Gastrocnemius medialis (tissue), 4 donors: ENCODE measurements at regions not wholly inside any gene's neighbourhood (a gene's known extent, or its start where the extent isn't known, plus 50 kb on each side); places are given as distances from the start of the nearest gene placed in this dataset.
"Not testable (repeated sequence)": the region's sequence is repeated elsewhere in the genome, so short reads cannot be mapped to it uniquely, and the experiment has no call there.

Experiments used
- ATAC-seq, 2 donors: fragments of 150-250 bp; one replicate each; pipeline ENCODE4 v1.9.1; 2016
- DNase-seq, 2 donors: peaks; one replicate each; pipeline ENCODE4 v3.0.0-alpha.2; 2019
- H3K27ac ChIP-seq, 4 donors: fragments of 200-600 bp; sonication (generic); 1 replicate in 1 of 4; 2 replicates in 3 of 4; pipeline ENCODE4 v1.5.1; 2016 to 2018; ENCODE audit warnings: mild to moderate bottlenecking in 2 of 4, moderate library complexity in 1 of 4
- H3K27me3 ChIP-seq, 3 donors: fragments of 200-600 bp; sonication (generic) in 2 of 3; 1 replicate in 1 of 3; 2 replicates in 2 of 3; pipeline versions ENCODE4 v1.5.1 to v1.6.0; 2016 to 2019; ENCODE audit warnings: mild to moderate bottlenecking in 1 of 3, moderate library complexity in 1 of 3
- H3K36me3 ChIP-seq, 2 donors: fragments of 200-600 bp; sonication (generic) in 1 of 2; one replicate each; pipeline ENCODE4 v1.5.1; 2017 to 2018
- H3K4me1 ChIP-seq, 2 donors: fragments of 200-600 bp; sonication (generic) in 1 of 2; one replicate each; pipeline ENCODE4 v1.5.1; 2016 to 2017; ENCODE audit warnings: mild to moderate bottlenecking in 2 of 2
- H3K4me3 ChIP-seq, 4 donors: fragments of 200-600 bp; sonication (generic) in 3 of 4; 1 replicate in 1 of 4; 2 replicates in 3 of 4; pipeline ENCODE4 v1.5.1; 2016 to 2019; ENCODE audit warnings: mild to moderate bottlenecking in 2 of 4
- H3K9me3 ChIP-seq, 3 donors: fragments of 200-600 bp; sonication (generic) in 2 of 3; 1 replicate in 1 of 3; 2 replicates in 2 of 3; pipeline ENCODE4 v1.5.1; 2016 to 2019
- POLR2A ChIP-seq, 2 donors: fragments of 450-650 bp; IDR thresholded peaks; one replicate each; pipeline ENCODE4 v1.6.1; 2017; ENCODE audit warnings: antibody characterized with exemption in 2 of 2, mild to moderate bottlenecking in 2 of 2, moderate library complexity in 2 of 2
- in situ Hi-C, 4 donors: fragments of 200-750 bp; cut with MboI; loops; one replicate each; pipeline versions ENCODE4 v1.15.0 to v1.8.0; 2017; ENCODE audit warnings: low sequenced_read_pairs in 4 of 4
- intact Hi-C: fragments of 100-400 bp; cut with DNase I; formaldehyde crosslinking; loops from one replicate; pipeline ENCODE4 v1.15.1; 2023; ENCODE audit warnings: low total_unique reads
- TF ChIP-seq, protein P1 (sequence below), 5 experiments: fragments of 450-650 bp in 3 of 5; fragments of 200-600 bp in 2 of 5; sonication (generic) in 2 of 5; IDR thresholded peaks in 4 of 5; conservative IDR thresholded peaks in 1 of 5; 1 replicate in 4 of 5; 2 replicates in 1 of 5; pipeline ENCODE4 v1.5.1; 2016 to 2019; ENCODE audit warnings: antibody characterized with exemption in 5 of 5, mild to moderate bottlenecking in 3 of 5, moderate library complexity in 3 of 5

DNA sequence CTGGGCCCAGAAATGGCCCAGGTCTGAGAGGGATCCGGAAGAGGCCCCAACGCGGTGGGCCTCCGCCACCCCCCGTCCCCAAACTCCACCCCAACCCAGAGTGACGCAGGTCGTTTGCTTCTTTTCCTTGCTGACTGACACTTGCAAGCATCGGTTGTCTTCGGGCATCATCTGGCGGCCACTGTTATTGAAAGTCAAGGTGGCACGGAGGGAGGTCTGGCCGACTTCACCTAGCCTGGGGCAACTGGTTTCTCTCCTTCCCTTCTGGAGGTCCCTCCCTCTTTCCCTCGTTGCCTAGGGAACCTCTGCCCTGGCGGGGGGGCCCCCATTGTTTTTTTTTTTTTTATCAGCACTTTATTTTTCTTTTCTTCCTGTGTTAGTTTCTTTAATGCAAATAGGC lies 241.8 kb downstream of the ALG10 start:
- Histone ChIP-seq H3K4me3 (no peak overlapping the region), H3K27ac (no peak overlapping the region), H3K27me3 (no peaks in the 10 kb centered on the region), H3K9me3 (no peaks in the 10 kb centered on the region), H3K36me3 (no peaks in the 10 kb centered on the region), H3K4me1 (no peaks in the 10 kb centered on the region)
- no peak for TF ChIP-seq POLR2A (IDR thresholded peaks at IDR 0.05)
- TF ChIP-seq, protein P1, sequence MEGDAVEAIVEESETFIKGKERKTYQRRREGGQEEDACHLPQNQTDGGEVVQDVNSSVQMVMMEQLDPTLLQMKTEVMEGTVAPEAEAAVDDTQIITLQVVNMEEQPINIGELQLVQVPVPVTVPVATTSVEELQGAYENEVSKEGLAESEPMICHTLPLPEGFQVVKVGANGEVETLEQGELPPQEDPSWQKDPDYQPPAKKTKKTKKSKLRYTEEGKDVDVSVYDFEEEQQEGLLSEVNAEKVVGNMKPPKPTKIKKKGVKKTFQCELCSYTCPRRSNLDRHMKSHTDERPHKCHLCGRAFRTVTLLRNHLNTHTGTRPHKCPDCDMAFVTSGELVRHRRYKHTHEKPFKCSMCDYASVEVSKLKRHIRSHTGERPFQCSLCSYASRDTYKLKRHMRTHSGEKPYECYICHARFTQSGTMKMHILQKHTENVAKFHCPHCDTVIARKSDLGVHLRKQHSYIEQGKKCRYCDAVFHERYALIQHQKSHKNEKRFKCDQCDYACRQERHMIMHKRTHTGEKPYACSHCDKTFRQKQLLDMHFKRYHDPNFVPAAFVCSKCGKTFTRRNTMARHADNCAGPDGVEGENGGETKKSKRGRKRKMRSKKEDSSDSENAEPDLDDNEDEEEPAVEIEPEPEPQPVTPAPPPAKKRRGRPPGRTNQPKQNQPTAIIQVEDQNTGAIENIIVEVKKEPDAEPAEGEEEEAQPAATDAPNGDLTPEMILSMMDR (IDR thresholded peaks at IDR 0.05 in 4 of 5, conservative IDR thresholded peaks at IDR 0.05 in 1 of 5) = no peak
- intact Hi-C loops (no loop called here), in situ Hi-C loops (no loop called here)
- ATAC-seq = no peak
- no peak for DNase-seq

DNA sequence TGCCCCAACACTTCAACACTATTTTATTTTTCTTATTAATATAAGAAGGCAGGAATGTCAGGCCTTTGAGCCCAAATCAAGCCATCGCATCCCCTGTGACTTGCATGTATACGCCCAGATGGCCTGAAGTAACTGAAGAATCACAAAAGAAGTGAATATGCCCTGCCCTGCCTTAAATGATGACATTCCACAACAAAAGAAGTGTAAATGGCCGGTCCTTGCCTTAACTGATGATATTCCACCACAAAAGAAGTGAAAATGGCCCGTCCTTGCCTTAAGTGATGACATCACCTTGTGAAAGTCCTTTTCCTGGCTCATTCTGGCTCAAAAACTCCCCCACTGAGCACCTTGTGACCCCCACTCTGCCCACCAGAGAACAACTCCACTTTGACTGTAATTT lies 251.4 kb downstream of the ALG10 start:
- intact Hi-C loops, H3K27ac ChIP-seq, H3K4me3 ChIP-seq, ATAC-seq, H3K9me3 ChIP-seq, in situ Hi-C loops, H3K27me3 ChIP-seq, H3K36me3 ChIP-seq, DNase-seq, H3K4me1 ChIP-seq: not testable (repeated sequence)

DNA sequence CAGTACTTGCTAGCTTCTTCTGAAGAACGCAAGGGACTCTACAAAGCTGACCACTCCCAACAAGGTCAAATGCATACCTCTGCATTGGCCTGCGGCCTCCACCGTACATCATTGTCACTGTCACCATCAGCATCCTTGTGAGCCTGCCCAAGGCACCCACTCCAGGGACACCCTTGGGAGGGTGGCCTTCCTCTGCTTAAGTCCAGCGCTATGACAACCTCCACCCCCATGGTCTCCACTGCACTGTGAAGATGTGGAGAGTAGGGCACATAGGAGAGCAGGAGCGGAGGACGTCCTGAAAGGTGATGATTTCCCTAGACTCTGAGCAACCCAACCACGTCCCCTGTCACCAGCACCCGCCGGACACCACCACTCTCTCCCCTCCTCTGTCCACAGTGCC lies 252.8 kb downstream of the ALG10 start:
- Histone ChIP-seq H3K27me3 (no peaks in the 10 kb centered on the region), H3K4me3 (no peak overlapping the region), H3K9me3 (no peaks in the 10 kb centered on the region), H3K4me1 (no peaks in the 10 kb centered on the region), H3K36me3 (no peaks in the 10 kb centered on the region), H3K27ac (no peak overlapping the region)
- ATAC-seq (no peak), DNase-seq (no peak)
- no peak for TF ChIP-seq POLR2A (IDR thresholded peaks at IDR 0.05)
- TF ChIP-seq, protein P1 (IDR thresholded peaks at IDR 0.05 in 4 of 5, conservative IDR thresholded peaks at IDR 0.05 in 1 of 5) = no peak
- in situ Hi-C loops = no loop called here
- intact Hi-C loops = no loop called here

DNA sequence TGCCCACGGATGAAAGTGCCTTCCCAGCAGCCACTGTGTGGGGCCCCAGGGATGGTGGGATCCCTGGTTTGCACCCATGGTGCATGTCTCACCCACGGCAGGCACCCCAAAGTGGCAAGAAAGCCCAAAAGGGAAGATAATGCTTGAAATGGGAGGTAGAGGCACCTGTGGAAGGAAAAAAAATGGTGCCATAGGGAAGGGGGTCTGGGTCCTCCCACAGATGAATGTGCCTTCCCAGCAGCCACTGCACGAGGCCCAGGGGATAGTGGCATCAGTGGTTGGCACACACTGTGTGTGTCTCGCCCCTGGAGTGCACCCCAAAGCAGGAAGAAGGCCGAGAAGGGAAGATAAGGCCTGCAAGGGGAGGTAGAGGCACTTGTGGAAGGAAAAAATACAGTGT lies 264.2 kb downstream of the ALG10 start:
- H3K4me1 ChIP-seq = no peaks in the 10 kb centered on the region
- in situ Hi-C loops (no loop called here), intact Hi-C loops (no loop called here)
- ATAC-seq (no peak), DNase-seq (no peak)
- no peaks in the 10 kb centered on the region for H3K36me3 ChIP-seq
- TF ChIP-seq, protein P1 (IDR thresholded peaks at IDR 0.05 in 4 of 5, conservative IDR thresholded peaks at IDR 0.05 in 1 of 5) = no peak
- TF ChIP-seq POLR2A (IDR thresholded peaks at IDR 0.05) = no peak
- no peaks in the 10 kb centered on the region for H3K27me3 ChIP-seq
- no peak overlapping the region for H3K27ac ChIP-seq
- H3K4me3 ChIP-seq = no peak overlapping the region
- H3K9me3 ChIP-seq = no peaks in the 10 kb centered on the region

DNA sequence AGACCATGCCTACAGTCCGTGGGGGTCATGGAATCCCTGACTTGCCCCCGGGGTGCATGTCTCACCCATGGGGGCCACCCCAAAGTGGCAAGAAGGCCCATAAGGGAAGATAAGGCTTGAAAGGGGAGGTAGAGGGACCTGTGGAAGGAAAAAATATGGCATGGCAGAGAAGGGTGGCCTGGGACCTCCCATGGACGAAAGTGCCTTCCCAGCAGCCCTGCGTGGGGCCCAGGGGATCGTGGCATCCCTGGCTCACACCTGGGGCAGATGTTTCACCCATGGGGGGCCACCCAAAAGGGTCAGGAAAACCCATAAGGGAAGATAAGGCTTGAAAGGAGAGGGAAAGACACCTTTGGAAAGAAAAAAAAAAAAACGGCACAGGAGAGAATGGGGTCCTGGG lies 264.6 kb downstream of the ALG10 start:
- Histone ChIP-seq H3K27me3 (no peaks in the 10 kb centered on the region), H3K9me3 (no peaks in the 10 kb centered on the region), H3K36me3 (no peaks in the 10 kb centered on the region), H3K4me3 (no peak overlapping the region), H3K27ac (no peak overlapping the region), H3K4me1 (no peaks in the 10 kb centered on the region)
- intact Hi-C loops = no loop called here
- DNase-seq (no peak), ATAC-seq (no peak)
- in situ Hi-C loops = no loop called here
- TF ChIP-seq POLR2A (IDR thresholded peaks at IDR 0.05) = no peak
- TF ChIP-seq, protein P1 (IDR thresholded peaks at IDR 0.05 in 4 of 5, conservative IDR thresholded peaks at IDR 0.05 in 1 of 5) = no peak
